Endothelial cell of umbilical vein (primary cell): ENCODE measurements at regions not wholly inside any gene's neighbourhood (a gene's known extent, or its start where the extent isn't known, plus 50 kb on each side); places are given as distances from the start of the nearest gene placed in this dataset.
A peak's percentile ranks its signal among the peaks of the same experiment; 100 is the strongest.

Experiments used
- BruUV-seq: library from RNA; stranded (reverse); fragments of 400-500 nt; replicated peaks from 2 replicates; lab custom pipeline; 2021; lab: Mats Ljungman, UMichigan
- CTCF ChIA-PET: fragments of 300-600, 350-600 bp; sonication (Branson Sonifier 250); formaldehyde crosslinking; loops from one replicate; lab custom pipeline; 2021; ENCODE audit warnings: antibody characterized with exemption, inconsistent platforms; lab: Charles Lee
- POLR2A ChIA-PET: fragments of 300-600, 350-600 bp; sonication (Branson Sonifier 250); formaldehyde crosslinking; loops from one replicate; lab custom pipeline; 2021; ENCODE audit warnings: antibody characterized with exemption, inconsistent platforms; lab: Charles Lee
- DNase-seq: peaks from one replicate; pipeline ENCODE4 v3.0.0-alpha.2; 2011; ENCODE audit warnings: low read depth, low spot score
- FAIRE-seq: peaks from 2 replicates; lab custom pipeline; 2011; peaks lifted over from hg19 to GRCh38; lab: Jason Lieb, UNC
- H2AFZ ChIP-seq: 2 replicates; pipeline ENCODE4 v1.6.0; 2012; ENCODE audit warnings: low read depth, low read length, control low read depth, inconsistent platforms
- H3K27ac ChIP-seq: 2 replicates; pipeline ENCODE4 v1.5.1; 2011; ENCODE audit warnings: low read depth, mild to moderate bottlenecking, control low read depth, low read length, moderate library complexity; ENCODE audit not compliant: insufficient read depth
- H3K27me3 ChIP-seq, 2 experiments: 2 replicates each; pipeline versions ENCODE4 v1.6.0 to v1.6.1; 2011; ENCODE audit warnings: low read length in 2 of 2, mixed read lengths in 1 of 2; ENCODE audit not compliant: control insufficient read depth in 2 of 2, insufficient read depth in 2 of 2
- H3K36me3 ChIP-seq, 2 experiments: 2 replicates in 1 of 2; 3 replicates in 1 of 2; pipeline ENCODE4 v1.5.1; 2011; ENCODE audit warnings: low read length in 2 of 2, mild to moderate bottlenecking in 1 of 2, moderate library complexity in 1 of 2; ENCODE audit not compliant: control insufficient read depth in 2 of 2, insufficient read depth in 2 of 2; ENCODE audit errors: extremely low read depth in 1 of 2
- H3K4me1 ChIP-seq: 3 replicates; pipeline ENCODE4 v1.5.1; 2011; ENCODE audit warnings: mild to moderate bottlenecking, low read length; ENCODE audit not compliant: control insufficient read depth, insufficient read depth; ENCODE audit errors: extremely low read depth
- H3K4me2 ChIP-seq: 2 replicates; pipeline ENCODE4 v1.6.1; 2011; ENCODE audit warnings: low read length, control low read depth, mixed read lengths; ENCODE audit not compliant: insufficient read depth
- H3K4me3 ChIP-seq, 3 experiments: fragments of 200-600 bp in 1 of 3; sonication (generic), shearing (Covaris generic) in 1 of 3; replicated peaks in 1 of 3; 2 replicates each; pipeline ENCODE4 v1.5.1; 2011 to 2016; ENCODE audit warnings: control low read depth in 3 of 3, low read length in 3 of 3, mild to moderate bottlenecking in 2 of 3, inconsistent platforms in 1 of 3, low read depth in 1 of 3, moderate library complexity in 1 of 3; ENCODE audit not compliant: insufficient read depth in 1 of 3
- H3K79me2 ChIP-seq: 2 replicates; pipeline ENCODE4 v1.6.0; 2012; ENCODE audit warnings: low read length, inconsistent platforms; ENCODE audit not compliant: control insufficient read depth, insufficient read depth
- H3K9ac ChIP-seq: replicated peaks from 2 replicates; pipeline ENCODE3; 2011; ENCODE audit warnings: low read length, control low read depth; ENCODE audit not compliant: insufficient read depth; ENCODE audit errors: extremely low read depth
- H3K9me1 ChIP-seq: replicated peaks from 3 replicates; pipeline ENCODE4 v1.6.0; 2011; ENCODE audit warnings: mild to moderate bottlenecking, low read length; ENCODE audit not compliant: control insufficient read depth, insufficient read depth; ENCODE audit errors: extremely low read depth
- H3K9me3 ChIP-seq: replicated peaks from 2 replicates; pipeline ENCODE4 v1.5.1; 2012; ENCODE audit warnings: low read length, inconsistent platforms; ENCODE audit not compliant: control insufficient read depth, insufficient read depth
- H4K20me1 ChIP-seq: replicated peaks from 2 replicates; pipeline ENCODE3; 2011; ENCODE audit warnings: mild to moderate bottlenecking, low read length; ENCODE audit not compliant: control insufficient read depth, insufficient read depth; ENCODE audit errors: extremely low read depth
- CTCF ChIP-seq, 2 donors: IDR thresholded peaks; 1 replicate in 1 of 2; 2 replicates in 1 of 2; pipeline ENCODE4 v1.5.1; 2011; ENCODE audit warnings: low read length in 2 of 2, mild to moderate bottlenecking in 2 of 2, moderate library complexity in 2 of 2, control low read depth in 1 of 2, inconsistent platforms in 1 of 2, low read depth in 1 of 2; ENCODE audit not compliant: insufficient read depth in 1 of 2; ENCODE audit errors: extremely low read depth in 1 of 2
- JUN ChIP-seq: IDR thresholded peaks from 2 replicates; pipeline ENCODE4 v1.6.1; 2011; ENCODE audit warnings: borderline replicate concordance, low read depth; ENCODE audit not compliant: insufficient read length, insufficient read depth
- dilution Hi-C: fragments of 300-500 bp; cut with MboI; formaldehyde crosslinking; loops from one replicate; pipeline ENCODE4 v1.15.0; 2019; ENCODE audit warnings: low sequenced_read_pairs; ENCODE audit not compliant: extremely low pct_ligation_motif_present
- intact Hi-C: fragments of 100-400 bp; cut with micrococcal nuclease; formaldehyde crosslinking; loops from one replicate; pipeline ENCODE4 v1.10.0; 2022
- TF ChIP-seq, protein P1 (sequence below): IDR thresholded peaks from 2 replicates; pipeline ENCODE4 v1.6.1; 2011; ENCODE audit not compliant: insufficient read depth, insufficient read length

DNA sequence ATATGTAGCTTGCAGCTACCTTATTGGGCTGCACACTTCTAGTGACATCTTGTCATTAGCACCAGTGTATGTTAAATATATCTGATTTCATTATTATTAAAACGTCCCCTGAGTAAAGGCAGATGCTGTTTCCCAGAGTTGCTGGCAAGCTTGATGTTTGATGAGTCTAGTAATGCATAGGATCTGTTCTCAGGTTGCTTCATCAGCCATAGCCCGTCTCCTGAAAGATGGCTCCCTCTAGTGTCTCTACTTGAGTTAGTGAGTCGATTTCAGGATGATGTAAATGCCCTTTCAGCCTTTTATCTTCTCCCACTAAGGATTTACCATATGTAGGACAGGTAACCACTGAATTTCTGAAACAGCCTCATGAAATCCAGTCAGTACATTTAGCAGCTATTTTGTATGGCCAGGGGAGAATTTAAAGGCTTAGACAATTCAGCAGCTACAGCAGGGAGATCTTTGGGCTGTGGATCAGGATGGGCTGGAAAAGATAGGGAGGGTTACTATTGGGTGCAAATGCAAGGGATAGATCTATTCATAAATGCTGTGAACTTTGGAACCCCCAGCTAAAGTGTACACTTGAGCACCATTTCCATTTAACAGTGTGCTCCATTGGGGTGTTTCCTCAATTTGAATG, 376.3 kb downstream of the CNTNAP4 start:
- DNase-seq (peak; percentile 4), FAIRE-seq (no peak)
- Histone ChIP-seq H3K4me1 (no peaks in the 10 kb centered on the region), H3K9ac (no peak overlapping the region), H3K9me1 (no peaks in the 10 kb centered on the region), H3K4me2 (no peak overlapping the region), H3K4me3 (no peak overlapping the region), H2AFZ (no peak overlapping the region), H3K36me3 (no peaks in the 10 kb centered on the region), H3K79me2 (no peaks in the 10 kb centered on the region), H3K9me3 (no peaks in the 10 kb centered on the region), H3K27ac (no peak overlapping the region), H4K20me1 (no peaks in the 10 kb centered on the region), H3K27me3 (no peaks in the 10 kb centered on the region)
- CTCF ChIA-PET = interaction anchor here (0.9 kb wide), 1 partner anchor 852 kb away, joined by 3 read pairs; no protein-coding TSS in a partner anchor
- intact Hi-C loops (no loop called here), dilution Hi-C loops (no loop called here)
- no peak for TF ChIP-seq JUN
- TF ChIP-seq CTCF (IDR thresholded peaks at IDR 0.05; ENCODE audit: extremely low read depth in 1 of 2, insufficient read depth in 1 of 2, low read depth in 1 of 2, low read length in 2 of 2) = peak in 1 of 2 donors; percentile 32
- TF ChIP-seq, protein P1, sequence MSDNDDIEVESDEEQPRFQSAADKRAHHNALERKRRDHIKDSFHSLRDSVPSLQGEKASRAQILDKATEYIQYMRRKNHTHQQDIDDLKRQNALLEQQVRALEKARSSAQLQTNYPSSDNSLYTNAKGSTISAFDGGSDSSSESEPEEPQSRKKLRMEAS = no peak
- BruUV-seq = no TSS peak
- POLR2A ChIA-PET = no interaction called here
